MG63 (cell line): ENCODE measurements at regions not wholly inside any gene's neighbourhood (a gene's known extent, or its start where the extent isn't known, plus 50 kb on each side); places are given as distances from the start of the nearest gene placed in this dataset.
"Not testable (repeated sequence)": the region's sequence is repeated elsewhere in the genome, so short reads cannot be mapped to it uniquely, and the experiment has no call there.

Source experiments
- DNase-seq: peaks from one replicate; pipeline ENCODE4 v3.0.0-alpha.2; 2020
- H3K27me3 ChIP-seq: fragments of 250-450 bp; sonication (Bioruptor Pico); 2 replicates; pipeline ENCODE4 v1.5.1; 2020; ENCODE audit warnings: mild to moderate bottlenecking, moderate library complexity
- H3K36me3 ChIP-seq: fragments of 250-450 bp; sonication (Bioruptor Pico); 2 replicates; pipeline ENCODE4 v1.5.1; 2020; ENCODE audit warnings: mild to moderate bottlenecking, moderate library complexity
- H3K4me3 ChIP-seq: fragments of 250-450 bp; sonication (Bioruptor Pico); 2 replicates; pipeline ENCODE4 v1.5.1; 2020; ENCODE audit warnings: mild to moderate bottlenecking, moderate library complexity
- H3K9me3 ChIP-seq: fragments of 250-450 bp; sonication (Bioruptor Pico); 2 replicates; pipeline ENCODE4 v1.5.1; 2020; ENCODE audit warnings: mild to moderate bottlenecking, moderate library complexity

DNA sequence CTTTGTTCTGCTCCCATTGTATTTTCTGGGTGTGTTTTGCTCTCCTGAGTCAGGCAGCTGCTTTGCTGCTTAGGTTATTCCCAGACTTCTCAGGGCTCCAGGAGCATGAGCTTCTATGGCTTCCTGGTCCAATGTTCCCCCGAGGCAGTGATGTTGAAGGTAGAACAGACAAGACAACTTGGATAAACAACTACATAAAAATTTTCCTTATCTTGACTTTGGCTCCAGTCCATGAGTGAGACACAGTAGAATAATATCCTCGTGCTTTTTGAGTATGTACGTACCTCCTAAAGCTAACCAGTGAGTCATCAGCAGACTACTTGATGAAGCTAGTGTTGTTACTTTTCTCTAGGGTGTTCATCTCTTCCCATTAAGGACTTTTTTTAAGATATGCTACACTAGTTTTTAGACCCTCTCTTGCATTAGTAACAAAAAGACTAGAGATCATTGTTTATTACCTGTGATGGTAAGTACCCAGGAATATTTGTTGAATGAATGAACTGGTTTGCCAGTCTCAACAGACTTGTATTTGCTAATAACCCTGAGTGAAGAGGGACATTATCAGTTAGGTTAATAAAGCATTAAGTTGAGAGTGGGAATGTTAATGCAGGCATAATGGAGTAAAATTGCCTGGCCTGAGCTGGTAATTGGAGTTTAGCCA lies 131.9 kb downstream of the FHIP1A start:
- Histone ChIP-seq H3K9me3 (no peaks in the 10 kb centered on the region), H3K4me3 (no peak overlapping the region; the same call in 1 of the 2 replicates), H3K36me3 (no peaks in the 10 kb centered on the region), H3K27me3 (no peaks in the 10 kb centered on the region)
- peak; percentile 73 for DNase-seq

GRCh38 chr4:151541389-151542071 lies 132.6 kb downstream of the FHIP1A start:
- DNase-seq = peak; percentile 48
- no peaks in the 10 kb centered on the region for H3K36me3 ChIP-seq
- H3K27me3 ChIP-seq = no peaks in the 10 kb centered on the region
- H3K4me3 ChIP-seq = no peak overlapping the region
- H3K9me3 ChIP-seq = no peaks in the 10 kb centered on the region

DNA sequence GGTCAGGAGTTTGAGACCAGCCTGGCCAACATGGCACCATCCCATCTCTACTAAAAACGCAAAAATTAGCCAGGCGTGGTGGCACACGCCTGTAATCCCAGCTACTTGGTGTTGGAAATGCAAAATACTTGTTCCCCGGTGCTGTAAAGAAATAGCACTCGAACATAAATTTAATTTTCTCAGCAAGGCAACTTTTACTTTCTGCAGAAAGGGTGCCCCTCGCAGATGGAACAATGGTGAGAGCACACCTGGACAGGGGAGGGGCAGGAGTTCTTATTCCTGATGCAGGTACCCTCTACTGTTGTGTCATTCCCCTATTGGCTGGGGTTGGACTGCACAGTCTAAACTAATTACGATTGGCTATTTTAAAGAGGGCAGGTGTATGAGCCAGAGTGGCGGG lies 139.7 kb downstream of the FHIP1A start:
- no peaks in the 10 kb centered on the region for H3K36me3 ChIP-seq
- DNase-seq = no peak
- H3K4me3 ChIP-seq = no peak overlapping the region
- H3K9me3 ChIP-seq = no peaks in the 10 kb centered on the region
- no peaks in the 10 kb centered on the region for H3K27me3 ChIP-seq

GRCh38 chr4:151549378-151549777 lies 140.4 kb downstream of the FHIP1A start:
- not testable (repeated sequence) for H3K4me3 ChIP-seq, H3K27me3 ChIP-seq, H3K9me3 ChIP-seq, H3K36me3 ChIP-seq, DNase-seq

DNA sequence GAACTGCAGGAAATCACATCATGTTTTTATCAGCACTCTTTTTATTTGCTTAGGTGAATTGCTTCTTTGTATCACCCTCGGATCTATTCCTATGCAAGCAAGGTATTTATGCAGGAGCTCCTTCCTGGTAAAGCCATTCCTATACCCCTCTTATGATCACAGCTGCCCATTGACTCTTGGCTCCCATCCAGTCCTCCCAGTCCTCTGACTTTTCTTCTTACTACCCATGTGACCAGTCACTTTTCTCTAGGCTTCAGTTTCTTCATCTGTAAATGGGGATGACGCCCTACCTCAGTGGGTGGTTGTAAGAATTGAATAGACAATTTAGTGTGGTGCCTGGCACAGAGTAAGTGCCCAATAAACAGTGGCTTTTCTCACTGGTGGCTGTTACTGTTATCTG lies 144.9 kb downstream of the FHIP1A start:
- Histone ChIP-seq H3K36me3 (no peaks in the 10 kb centered on the region), H3K9me3 (no peaks in the 10 kb centered on the region), H3K27me3 (no peaks in the 10 kb centered on the region), H3K4me3 (no peak overlapping the region)
- no peak for DNase-seq

- Histone ChIP-seq H3K27me3 (no peaks in the 10 kb centered on the region), H3K4me3 (no peak overlapping the region), H3K9me3 (no peaks in the 10 kb centered on the region), H3K36me3 (no peaks in the 10 kb centered on the region)
- DNase-seq = no peak
Observed at GRCh38 chr4:151555151-151555945, 146.4 kb downstream of the FHIP1A start.

DNA sequence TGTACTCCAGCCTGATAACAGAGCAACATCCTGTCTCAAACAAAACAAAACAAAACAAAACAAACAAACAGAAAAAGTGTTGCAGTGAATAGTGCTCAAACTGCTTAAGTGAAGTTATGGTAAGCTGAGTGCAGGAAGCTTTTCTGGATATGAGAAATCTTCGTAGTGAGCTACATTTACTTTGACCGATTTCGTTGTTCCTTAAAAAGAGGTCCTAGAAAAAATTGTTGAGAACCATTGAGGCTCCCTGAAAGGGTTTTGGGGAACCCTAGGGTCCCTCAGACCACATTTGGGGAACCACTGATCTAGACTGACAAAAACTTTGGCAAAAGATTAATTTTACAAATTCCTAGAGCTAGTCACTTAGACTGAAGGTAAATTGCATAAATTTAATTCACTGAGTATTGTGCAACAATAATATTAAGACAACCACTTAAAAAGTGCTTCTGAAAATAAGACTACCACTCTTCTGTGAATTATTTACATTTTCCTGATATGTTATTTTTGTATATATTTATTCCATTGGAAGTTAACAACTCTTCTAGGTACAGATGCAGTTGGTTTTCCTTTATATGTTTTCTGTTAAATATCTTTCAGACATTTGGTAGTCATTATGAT lies 149.6 kb downstream of the FHIP1A start:
- no peaks in the 10 kb centered on the region for H3K36me3 ChIP-seq
- no peak for DNase-seq
- H3K27me3 ChIP-seq = no peaks in the 10 kb centered on the region
- no peak overlapping the region for H3K4me3 ChIP-seq
- no peaks in the 10 kb centered on the region for H3K9me3 ChIP-seq

DNA sequence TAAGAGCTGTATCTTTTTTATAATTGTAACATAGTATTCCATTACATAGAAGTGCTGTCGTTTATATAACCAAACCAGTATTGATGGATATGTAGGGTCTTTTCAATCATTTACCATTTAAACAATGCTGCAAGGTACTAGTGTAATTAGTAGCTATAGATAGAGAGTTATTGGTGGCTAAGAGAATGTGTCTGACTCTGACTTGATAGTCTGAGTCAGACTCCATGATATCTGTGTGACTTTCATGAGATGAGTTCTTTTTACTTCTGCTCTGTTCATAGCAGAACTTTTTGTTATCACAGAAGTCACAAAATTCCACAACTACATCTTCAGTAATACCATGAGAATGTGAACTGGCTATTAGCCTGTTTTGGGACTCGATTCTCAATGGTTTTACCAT lies 150.6 kb downstream of the FHIP1A start:
- no peaks in the 10 kb centered on the region for H3K27me3 ChIP-seq
- H3K36me3 ChIP-seq = no peaks in the 10 kb centered on the region
- H3K4me3 ChIP-seq = no peak overlapping the region
- H3K9me3 ChIP-seq = no peaks in the 10 kb centered on the region
- DNase-seq = no peak

- DNase-seq = no peak
Observed at GRCh38 chr4:151561551-151562256, 152.7 kb downstream of the FHIP1A start.

DNA sequence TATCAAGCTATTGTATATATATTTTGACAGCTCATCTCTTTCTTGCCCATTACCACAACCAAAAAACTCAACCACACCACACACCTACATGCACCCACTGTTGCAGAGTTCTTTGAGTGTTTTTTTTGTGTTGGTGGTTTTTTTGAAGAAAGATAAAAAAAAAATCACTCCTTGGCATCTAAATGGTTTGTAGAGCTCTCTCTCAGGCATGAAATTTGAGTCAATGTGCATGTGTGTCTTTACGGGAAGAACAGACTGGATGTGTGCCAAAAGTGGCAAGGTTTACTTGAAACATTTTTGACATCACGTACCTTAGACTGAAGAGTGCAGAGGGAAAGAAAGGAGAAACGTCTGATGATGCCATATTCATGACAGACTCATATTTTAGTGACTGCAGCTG lies 154.2 kb downstream of the FHIP1A start:
- Histone ChIP-seq H3K9me3 (no peaks in the 10 kb centered on the region), H3K36me3 (no peaks in the 10 kb centered on the region), H3K4me3 (no peak overlapping the region), H3K27me3 (no peaks in the 10 kb centered on the region)
- DNase-seq = no peak

More at GRCh38 chr4:151561551-151562256, 152.7 kb downstream of the FHIP1A start:
- Histone ChIP-seq H3K27me3 (no peaks in the 10 kb centered on the region), H3K9me3 (no peaks in the 10 kb centered on the region), H3K4me3 (no peak overlapping the region), H3K36me3 (no peaks in the 10 kb centered on the region)

GRCh38 chr4:151564321-151564720 lies 155.3 kb downstream of the FHIP1A start:
- H3K9me3 ChIP-seq = no peaks in the 10 kb centered on the region
- H3K4me3 ChIP-seq = no peak overlapping the region
- DNase-seq = no peak
- H3K27me3 ChIP-seq = no peaks in the 10 kb centered on the region
- no peaks in the 10 kb centered on the region for H3K36me3 ChIP-seq

- H3K36me3 ChIP-seq = no peaks in the 10 kb centered on the region
- no peak overlapping the region for H3K4me3 ChIP-seq
- no peaks in the 10 kb centered on the region for H3K9me3 ChIP-seq
- DNase-seq = no peak
- no peaks in the 10 kb centered on the region for H3K27me3 ChIP-seq
Observed at GRCh38 chr4:151565583-151565982, 156.6 kb downstream of the FHIP1A start.

DNA sequence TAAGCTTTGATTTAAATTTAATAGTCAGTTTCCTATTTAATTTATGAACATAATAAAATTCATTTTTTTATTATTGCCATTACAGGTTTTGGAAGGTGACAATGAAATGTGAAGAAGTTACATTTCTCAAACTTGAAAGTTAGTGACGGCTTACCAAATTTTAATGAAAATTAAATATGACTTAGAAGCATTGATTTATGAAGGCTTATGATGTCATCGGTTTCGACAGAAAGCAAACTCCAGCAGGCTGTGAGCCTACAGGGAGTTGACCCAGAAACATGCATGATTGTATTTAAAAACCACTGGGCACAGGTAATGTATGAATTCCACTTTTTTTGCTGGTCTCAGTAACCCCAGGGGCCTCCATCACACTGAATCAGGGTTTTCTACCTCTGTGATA lies 157.1 kb downstream of the FHIP1A start:
- Histone ChIP-seq H3K36me3 (no peaks in the 10 kb centered on the region), H3K27me3 (no peaks in the 10 kb centered on the region), H3K9me3 (no peaks in the 10 kb centered on the region), H3K4me3 (no peak overlapping the region)
- no peak for DNase-seq

DNA sequence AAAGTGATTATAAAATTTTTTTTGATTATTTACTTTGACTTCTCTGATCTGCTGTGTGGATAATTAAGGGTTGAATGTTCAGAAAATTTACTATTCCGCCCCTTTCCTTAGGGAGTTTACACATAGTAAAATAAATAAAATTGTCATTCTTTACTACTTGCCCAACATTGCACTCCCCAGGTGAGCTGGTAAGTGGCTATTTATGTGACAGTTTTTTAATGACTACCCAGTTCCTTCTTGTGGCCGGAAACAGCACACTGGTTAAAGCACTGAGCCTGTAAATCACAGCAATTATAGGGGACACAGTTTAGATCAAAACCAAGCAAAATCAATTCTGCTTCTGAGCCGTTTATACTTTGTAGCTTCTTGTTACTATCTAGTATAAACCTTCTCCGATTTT lies 158.1 kb downstream of the FHIP1A start:
- no peaks in the 10 kb centered on the region for H3K27me3 ChIP-seq
- no peak overlapping the region for H3K4me3 ChIP-seq
- H3K36me3 ChIP-seq = no peaks in the 10 kb centered on the region
- H3K9me3 ChIP-seq = no peaks in the 10 kb centered on the region
- DNase-seq = no peak

- no peaks in the 10 kb centered on the region for H3K36me3 ChIP-seq
Observed at GRCh38 chr4:151568966-151569365, 160.0 kb downstream of the FHIP1A start.

GRCh38 chr4:151569650-151570049 lies 160.7 kb downstream of the FHIP1A start:
- Histone ChIP-seq H3K36me3 (no peaks in the 10 kb centered on the region), H3K9me3 (no peaks in the 10 kb centered on the region)

More at GRCh38 chr4:151568966-151569365, 160.0 kb downstream of the FHIP1A start:
- no peaks in the 10 kb centered on the region for H3K27me3 ChIP-seq
- no peak for DNase-seq
- H3K9me3 ChIP-seq = no peaks in the 10 kb centered on the region
- no peak overlapping the region for H3K4me3 ChIP-seq

GRCh38 chr4:151573474-151573873 lies 164.5 kb downstream of the FHIP1A start:
- DNase-seq = no peak
- no peaks in the 10 kb centered on the region for H3K36me3 ChIP-seq
- no peaks in the 10 kb centered on the region for H3K9me3 ChIP-seq
- no peak overlapping the region for H3K4me3 ChIP-seq
- H3K27me3 ChIP-seq = no peaks in the 10 kb centered on the region

More at GRCh38 chr4:151569650-151570049, 160.7 kb downstream of the FHIP1A start:
- H3K27me3 ChIP-seq = no peaks in the 10 kb centered on the region
- no peak overlapping the region for H3K4me3 ChIP-seq
- DNase-seq = no peak
